GM12865 (cell line): ENCODE measurements at regions not wholly inside any gene's neighbourhood (a gene's known extent, or its start where the extent isn't known, plus 50 kb on each side); places are given as distances from the start of the nearest gene placed in this dataset.
"Not testable (repeated sequence)": the region's sequence is repeated elsewhere in the genome, so short reads cannot be mapped to it uniquely, and the experiment has no call there.

Experiments used
- DNase-seq: peaks from one replicate; pipeline ENCODE4 v3.0.0; 2010; ENCODE audit warnings: low read depth
- H3K4me3 ChIP-seq: 2 replicates; pipeline ENCODE4 v1.5.1; 2011; ENCODE audit warnings: mild to moderate bottlenecking, low read depth, low read length, control low read depth
- TF ChIP-seq, protein P1 (sequence below): IDR thresholded peaks from 2 replicates; pipeline ENCODE4 v1.5.1; 2011; ENCODE audit warnings: low read length, control low read depth, low read depth, inconsistent platforms; ENCODE audit not compliant: insufficient read depth; ENCODE audit errors: missing control alignments

- DNase-seq: no peak
- TF ChIP-seq, protein P1, sequence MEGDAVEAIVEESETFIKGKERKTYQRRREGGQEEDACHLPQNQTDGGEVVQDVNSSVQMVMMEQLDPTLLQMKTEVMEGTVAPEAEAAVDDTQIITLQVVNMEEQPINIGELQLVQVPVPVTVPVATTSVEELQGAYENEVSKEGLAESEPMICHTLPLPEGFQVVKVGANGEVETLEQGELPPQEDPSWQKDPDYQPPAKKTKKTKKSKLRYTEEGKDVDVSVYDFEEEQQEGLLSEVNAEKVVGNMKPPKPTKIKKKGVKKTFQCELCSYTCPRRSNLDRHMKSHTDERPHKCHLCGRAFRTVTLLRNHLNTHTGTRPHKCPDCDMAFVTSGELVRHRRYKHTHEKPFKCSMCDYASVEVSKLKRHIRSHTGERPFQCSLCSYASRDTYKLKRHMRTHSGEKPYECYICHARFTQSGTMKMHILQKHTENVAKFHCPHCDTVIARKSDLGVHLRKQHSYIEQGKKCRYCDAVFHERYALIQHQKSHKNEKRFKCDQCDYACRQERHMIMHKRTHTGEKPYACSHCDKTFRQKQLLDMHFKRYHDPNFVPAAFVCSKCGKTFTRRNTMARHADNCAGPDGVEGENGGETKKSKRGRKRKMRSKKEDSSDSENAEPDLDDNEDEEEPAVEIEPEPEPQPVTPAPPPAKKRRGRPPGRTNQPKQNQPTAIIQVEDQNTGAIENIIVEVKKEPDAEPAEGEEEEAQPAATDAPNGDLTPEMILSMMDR: no peak
Observed at GRCh38 chr20:50360921-50361320, 149.3 kb upstream of the PTPN1 start.

DNA sequence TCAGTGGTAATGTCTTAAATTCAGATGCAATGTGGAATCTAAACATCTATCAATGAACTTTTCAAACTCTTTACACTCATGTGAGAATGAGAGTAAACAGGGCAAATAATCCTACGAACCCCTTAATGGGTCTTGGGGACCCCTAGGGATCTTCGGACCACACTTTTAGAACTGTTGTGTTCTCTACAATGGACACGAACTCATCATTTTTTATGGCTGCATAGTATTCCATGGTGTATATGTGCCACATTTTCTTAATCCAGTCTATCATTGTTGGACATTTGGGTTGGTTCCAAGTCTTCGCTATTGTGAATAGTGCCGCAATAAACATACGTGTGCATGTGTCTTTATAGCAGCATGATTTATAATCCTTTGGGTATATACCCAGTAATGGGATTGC is 148.0 kb upstream of the PTPN1 start:
- not testable (repeated sequence) for DNase-seq, H3K4me3 ChIP-seq

More at GRCh38 chr20:50360921-50361320, 149.3 kb upstream of the PTPN1 start:
- no peak overlapping the region for H3K4me3 ChIP-seq

- TF ChIP-seq, protein P1: no peak
Observed at GRCh38 chr20:50363027-50363426, 147.2 kb upstream of the PTPN1 start.

DNA sequence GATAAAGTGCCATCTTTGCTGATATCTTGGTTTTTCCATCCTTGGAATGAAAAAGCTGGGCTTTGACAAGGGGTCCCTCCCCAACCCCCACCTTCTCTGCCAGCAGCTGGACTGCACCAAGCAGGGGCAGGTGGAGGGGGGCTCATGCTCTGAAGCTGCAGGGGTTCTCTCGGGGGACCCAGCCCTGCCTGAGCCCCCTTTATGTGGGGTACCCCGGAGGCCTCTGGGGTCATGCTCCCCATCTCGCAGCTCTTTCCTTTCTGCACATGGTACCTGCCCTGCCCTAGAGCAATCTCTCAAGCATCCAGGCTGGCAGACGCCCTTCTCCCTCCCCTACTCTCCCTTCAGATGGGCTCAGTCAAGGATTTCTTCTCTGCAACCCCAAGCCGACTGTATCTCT is 146.7 kb upstream of the PTPN1 start:
- H3K4me3 ChIP-seq: no peak overlapping the region
- TF ChIP-seq, protein P1: no peak
- DNase-seq: no peak

More at GRCh38 chr20:50363027-50363426, 147.2 kb upstream of the PTPN1 start:
- no peak for DNase-seq
- H3K4me3 ChIP-seq: no peak overlapping the region

- no peak for DNase-seq
- TF ChIP-seq, protein P1: no peak
- H3K4me3 ChIP-seq: no peak overlapping the region
Observed at GRCh38 chr20:50364542-50364941, 145.6 kb upstream of the PTPN1 start.

GRCh38 chr20:50366270-50367103 is 143.7 kb upstream of the PTPN1 start:
- TF ChIP-seq, protein P1: no peak
- no peak for DNase-seq
- H3K4me3 ChIP-seq: no peak overlapping the region

DNA sequence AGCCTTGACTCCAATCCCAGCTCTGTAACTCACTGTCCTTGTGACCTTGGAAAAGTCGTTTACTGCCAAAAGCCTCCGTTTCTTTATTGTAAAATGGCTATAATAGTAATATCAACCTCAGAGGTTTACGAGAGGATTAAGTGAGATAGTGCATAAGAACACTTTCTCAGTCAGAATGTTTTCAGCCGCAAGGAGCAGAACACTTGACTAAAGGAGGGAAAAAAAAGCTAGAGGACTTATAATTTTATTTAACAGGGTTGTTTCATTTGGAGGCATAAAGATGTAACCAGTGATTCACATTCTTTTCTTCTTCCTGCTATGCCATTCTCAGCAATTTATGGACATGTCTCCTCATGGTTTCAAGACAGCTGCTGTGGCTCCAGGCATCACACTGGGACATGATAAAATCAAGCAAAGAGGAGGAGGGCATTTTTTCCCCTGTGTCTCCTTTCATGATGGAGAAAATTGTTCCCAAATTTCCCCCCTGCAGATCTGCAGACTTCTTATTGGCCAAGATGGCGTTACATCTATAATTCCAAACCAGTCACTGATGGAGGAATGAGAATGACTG is 143.0 kb upstream of the PTPN1 start:
- no peak for DNase-seq

More for the DNA sequence above, 143.0 kb upstream of the PTPN1 start:
- H3K4me3 ChIP-seq: no peak overlapping the region
- TF ChIP-seq, protein P1: no peak
